Spinal cord (tissue), 9 donors: ENCODE measurements at regions not wholly inside any gene's neighbourhood (a gene's known extent, or its start where the extent isn't known, plus 50 kb on each side); places are given as distances from the start of the nearest gene placed in this dataset.

Experiments
- DNase-seq, 6 donors: peaks; one replicate each; pipeline versions ENCODE4 v3.0.0 to v3.0.0-alpha.2; 2013 to 2015; ENCODE audit warnings: low spot score in 6 of 6, low read depth in 4 of 6
- H3K27ac ChIP-seq: one replicate; pipeline ENCODE4 v1.5.1; 2013; ENCODE audit warnings: low read depth, low read length, control low read depth
- H3K27me3 ChIP-seq: one replicate; pipeline ENCODE4 v1.6.1; 2013; ENCODE audit warnings: low read length; ENCODE audit not compliant: control insufficient read depth, insufficient read depth
- H3K36me3 ChIP-seq: one replicate; pipeline ENCODE4 v1.6.1; 2013; ENCODE audit warnings: low read length; ENCODE audit not compliant: control insufficient read depth, insufficient read depth
- H3K4me1 ChIP-seq: one replicate; pipeline ENCODE4 v1.6.1; 2013; ENCODE audit warnings: low read length; ENCODE audit not compliant: control insufficient read depth, insufficient read depth
- H3K4me3 ChIP-seq: one replicate; pipeline ENCODE4 v1.5.1; 2013; ENCODE audit warnings: low read depth, low read length, control low read depth
- H3K9me3 ChIP-seq: one replicate; pipeline ENCODE4 v1.6.1; 2013; ENCODE audit warnings: low read length; ENCODE audit not compliant: control insufficient read depth, insufficient read depth
- WGBS: methylation state at CpG from one replicate; pipeline ENCODE4 v1.1.5; 2013; ENCODE audit warnings: missing lambda C conversion rate; ENCODE audit not compliant: insufficient coverage; 5-methylcytosine and 5-hydroxymethylcytosine counted together
- donor health status: healthy.

DNA sequence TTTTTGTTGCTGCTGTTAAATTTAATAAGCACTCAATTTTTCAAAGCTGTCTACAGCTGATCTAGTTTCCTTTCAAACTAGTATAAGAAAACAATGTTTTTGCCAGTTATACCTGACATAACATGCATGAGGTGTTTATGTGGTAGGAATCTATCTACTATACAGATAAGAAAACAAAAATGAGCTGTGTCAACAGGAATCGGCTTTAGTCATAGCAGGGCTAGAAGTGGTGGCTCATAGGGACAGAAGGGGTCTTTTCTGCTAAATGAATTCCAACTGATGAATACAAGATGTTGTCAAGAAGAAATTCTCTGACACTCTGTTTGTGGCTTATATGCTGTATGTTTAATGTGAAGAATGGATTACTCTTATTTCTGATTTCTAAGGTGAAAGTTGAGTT, 55.7 kb upstream of the CLNK start:
- Histone ChIP-seq H3K4me1 (no peaks in the 10 kb centered on the region), H3K27me3 (no peaks in the 10 kb centered on the region), H3K36me3 (no peaks in the 10 kb centered on the region), H3K4me3 (no peak overlapping the region), H3K27ac (no peak overlapping the region), H3K9me3 (no peaks in the 10 kb centered on the region)
- WGBS: no CpG with 5 or more reads among the region's 1 CpG
- DNase-seq: no peak

DNA sequence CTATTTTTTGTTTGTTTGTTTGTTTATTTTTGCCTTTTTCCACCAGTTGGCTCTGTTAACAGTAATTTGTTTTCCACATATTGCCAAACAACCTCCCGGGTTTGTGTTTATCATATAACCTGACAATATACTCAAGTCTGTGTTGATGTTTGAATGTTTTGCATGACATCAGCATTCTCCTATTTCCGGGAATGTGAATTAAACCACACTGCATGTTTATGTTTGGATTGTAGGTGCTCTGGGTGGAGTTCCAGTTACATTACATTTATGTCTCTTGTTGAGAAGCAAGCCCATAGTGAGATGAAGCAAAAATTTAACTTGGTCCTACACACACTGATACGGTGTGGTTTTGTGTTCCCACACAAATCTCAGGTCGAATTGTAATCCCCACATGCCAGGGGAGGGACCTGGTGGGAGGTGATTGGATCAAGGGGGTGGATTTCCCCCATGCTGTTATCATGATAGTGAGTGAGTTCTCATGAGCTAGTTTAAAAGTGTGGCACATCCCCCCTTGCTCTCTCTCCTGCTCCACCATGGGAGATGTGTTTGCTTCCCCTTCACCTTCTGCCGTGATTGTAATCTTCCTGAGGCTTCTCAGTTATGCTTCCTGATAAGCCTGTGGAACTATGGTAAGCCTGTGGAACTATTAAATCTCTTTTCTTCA, 54.4 kb upstream of the CLNK start:
- Histone ChIP-seq H3K4me3 (no peak overlapping the region), H3K27ac (no peak overlapping the region), H3K4me1 (no peaks in the 10 kb centered on the region), H3K27me3 (no peaks in the 10 kb centered on the region), H3K9me3 (no peaks in the 10 kb centered on the region), H3K36me3 (no peaks in the 10 kb centered on the region)
- no peak for DNase-seq
- WGBS: no CpG with 5 or more reads among the region's 5 CpGs

DNA sequence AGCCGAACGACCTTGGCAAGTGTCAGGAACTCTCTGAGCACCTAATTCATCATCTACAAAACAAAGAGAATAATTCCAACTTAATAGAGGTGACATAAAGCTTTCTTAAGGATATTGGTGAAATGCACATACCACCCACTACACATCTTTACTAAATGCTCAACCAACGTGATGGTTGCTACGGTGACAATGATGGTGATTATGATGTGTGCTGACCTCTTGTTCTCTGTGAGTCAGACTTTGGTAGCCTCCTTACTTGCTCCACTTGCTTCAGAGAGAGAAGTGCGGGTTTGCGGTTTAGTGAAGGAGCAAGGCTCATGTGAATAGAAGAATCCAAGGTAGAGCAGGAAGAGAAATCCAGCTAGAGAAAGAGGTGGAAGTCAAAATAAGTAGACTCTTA, 52.8 kb upstream of the CLNK start:
- Histone ChIP-seq H3K27ac (no peak overlapping the region), H3K4me1 (no peaks in the 10 kb centered on the region), H3K27me3 (no peaks in the 10 kb centered on the region), H3K36me3 (no peaks in the 10 kb centered on the region), H3K9me3 (no peaks in the 10 kb centered on the region), H3K4me3 (no peak overlapping the region)
- DNase-seq: no peak
- 100% methylated on average over 2 of the region's 6 CpGs for WGBS

DNA sequence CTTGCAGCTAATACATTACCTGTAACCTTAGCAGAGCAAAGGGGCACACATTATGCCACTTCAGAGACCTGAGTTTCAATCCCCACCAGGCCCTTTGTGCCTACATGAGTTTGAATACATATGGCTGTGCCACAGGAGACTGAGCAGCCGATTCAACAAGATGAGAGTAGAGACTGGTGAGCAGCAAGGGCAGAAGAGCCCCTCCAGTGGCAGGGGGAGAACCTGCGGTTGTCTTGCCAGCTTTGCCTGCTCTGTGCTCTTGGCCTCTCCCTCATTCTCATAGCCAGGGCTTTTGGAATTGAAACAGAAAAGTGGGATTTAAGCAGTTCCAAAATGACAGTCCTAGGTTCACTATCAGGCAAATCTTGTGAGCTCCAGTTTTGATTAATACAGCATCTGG, 52.3 kb upstream of the CLNK start:
- H3K36me3 ChIP-seq: no peaks in the 10 kb centered on the region
- no peak overlapping the region for H3K27ac ChIP-seq
- no peaks in the 10 kb centered on the region for H3K27me3 ChIP-seq
- no peak overlapping the region for H3K4me3 ChIP-seq
- H3K4me1 ChIP-seq: no peaks in the 10 kb centered on the region
- H3K9me3 ChIP-seq: no peaks in the 10 kb centered on the region
- WGBS: 90% methylated on average over 1 of the region's 2 CpGs
- DNase-seq: no peak

DNA sequence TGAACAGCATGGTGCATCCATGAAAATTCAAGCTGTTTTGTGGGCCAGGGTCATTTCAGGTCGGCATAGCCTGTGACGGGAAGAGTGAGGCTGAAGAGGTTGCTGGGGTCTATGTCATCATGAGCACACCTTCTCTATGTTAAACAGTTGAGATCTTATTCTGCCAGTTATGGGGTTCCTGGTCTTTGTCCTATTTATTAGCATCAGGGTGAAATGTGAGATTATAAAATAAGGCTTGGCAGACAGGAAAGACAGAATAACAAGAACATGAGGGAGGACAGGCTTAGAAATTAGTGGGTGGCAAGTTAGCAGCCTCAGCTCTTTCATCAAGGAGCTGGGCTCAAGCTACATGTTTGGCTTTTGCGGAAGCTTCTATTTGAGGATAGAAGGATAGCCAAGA, 51.7 kb upstream of the CLNK start:
- Histone ChIP-seq H3K36me3 (no peaks in the 10 kb centered on the region), H3K27me3 (no peaks in the 10 kb centered on the region), H3K9me3 (no peaks in the 10 kb centered on the region), H3K27ac (no peak overlapping the region), H3K4me3 (no peak overlapping the region), H3K4me1 (no peaks in the 10 kb centered on the region)
- WGBS: 100% methylated on average over 3 of the region's 3 CpGs
- no peak for DNase-seq

DNA sequence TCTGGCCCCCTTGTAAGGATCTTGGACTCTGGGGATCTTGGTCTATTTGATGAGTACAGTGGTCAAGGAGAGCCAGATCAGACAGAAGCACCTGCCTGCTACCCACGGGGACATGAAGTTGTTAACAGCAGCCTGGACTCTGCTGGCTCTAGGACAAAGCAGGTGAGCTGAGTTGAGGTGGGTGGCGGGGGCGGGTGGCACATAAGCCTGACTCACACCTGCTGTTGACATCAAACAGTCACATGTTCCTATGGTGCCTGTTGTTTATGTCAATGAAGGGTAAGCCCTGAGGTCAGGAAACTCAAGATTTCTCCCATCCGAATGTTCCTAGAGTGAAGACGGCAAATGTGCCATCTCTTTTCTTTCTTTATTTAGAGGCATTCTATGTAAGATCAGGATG, 50.1 kb upstream of the CLNK start:
- H3K27me3 ChIP-seq: no peaks in the 10 kb centered on the region
- no peak overlapping the region for H3K27ac ChIP-seq
- no peak overlapping the region for H3K4me3 ChIP-seq
- no peak for DNase-seq
- 59% methylated on average over 3 of the region's 5 CpGs for WGBS
- H3K4me1 ChIP-seq: no peaks in the 10 kb centered on the region
- no peaks in the 10 kb centered on the region for H3K36me3 ChIP-seq
- no peaks in the 10 kb centered on the region for H3K9me3 ChIP-seq
